ENCODE measurements at regions not wholly inside any gene's neighbourhood (a gene's known extent, or its start where the extent isn't known, plus 50 kb on each side); places are given as distances from the start of the nearest gene placed in this dataset.

DNA sequence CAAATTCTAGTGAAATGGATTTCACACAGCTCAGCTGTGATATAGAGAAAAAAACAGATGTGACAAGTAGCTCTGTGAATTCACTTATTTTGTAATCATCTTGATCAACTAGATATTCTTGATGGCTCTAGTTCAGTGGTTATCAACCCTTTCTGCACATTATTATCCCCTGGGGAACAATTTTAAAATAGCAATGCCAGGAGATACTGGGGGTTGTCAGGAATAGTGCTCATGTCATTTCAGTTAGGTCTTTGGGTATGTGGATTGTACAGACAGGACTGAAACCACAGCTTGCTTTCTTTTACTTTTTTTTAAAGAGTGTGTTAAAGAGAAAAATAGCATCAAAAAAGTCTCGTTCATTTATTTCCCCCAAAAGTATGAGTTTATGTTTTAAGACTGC, 269.0 kb upstream of the PDGFD start:
- DNase-seq (ENCODE audit: low read depth), result no peak

DNA sequence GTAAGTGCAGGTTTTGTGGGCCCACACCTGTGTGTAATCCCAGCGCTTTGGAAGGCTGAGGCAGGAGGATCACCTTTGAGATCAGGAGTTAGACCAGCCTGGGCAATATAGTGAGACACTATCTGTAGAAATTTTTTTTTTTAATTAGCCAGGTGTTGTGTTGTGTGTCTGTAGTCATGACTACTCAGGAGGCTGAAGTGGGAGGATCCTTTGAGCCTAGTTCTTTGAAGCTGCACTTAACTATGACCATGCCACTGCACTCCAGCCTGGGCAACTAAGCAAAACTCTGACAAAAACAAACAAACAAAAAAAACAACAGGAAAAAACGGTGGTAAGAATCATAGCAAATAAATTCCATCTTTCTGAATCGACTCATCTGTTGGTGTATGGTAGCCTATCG, 268.6 kb upstream of the PDGFD start:
- DNase-seq (ENCODE audit: low read depth), result no peak

DNA sequence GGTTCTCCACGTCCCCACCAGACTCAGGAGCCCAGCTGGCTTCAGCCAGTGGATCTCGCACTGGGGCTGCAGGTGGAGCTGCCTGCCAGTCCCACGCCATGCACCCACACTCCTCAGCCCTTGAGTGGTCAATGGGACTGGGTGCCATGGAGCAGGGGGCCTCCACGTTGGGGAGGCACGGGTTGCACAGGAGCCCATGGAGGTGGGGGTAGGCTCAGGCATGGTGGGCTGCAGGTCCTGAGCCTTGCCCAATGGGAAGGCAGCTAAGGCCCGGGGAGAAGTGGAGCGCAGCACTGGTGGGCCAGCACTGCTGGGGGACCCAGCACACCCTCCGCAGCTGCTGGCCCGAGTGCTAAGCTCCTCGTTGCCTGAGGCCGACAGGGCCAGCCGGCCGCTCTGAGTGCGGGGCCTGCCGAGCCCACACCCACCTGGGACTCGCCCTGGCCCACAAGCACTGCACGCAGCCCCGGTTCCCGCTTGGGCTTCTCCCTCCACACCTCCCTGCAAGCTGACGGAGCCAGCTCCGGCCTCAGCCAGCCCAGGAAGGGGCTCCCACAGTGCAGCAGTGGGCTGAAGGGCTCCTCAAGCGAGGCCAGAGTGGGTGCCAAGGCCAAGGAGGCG, 258.5 kb upstream of the PDGFD start:
- DNase-seq (ENCODE audit: low read depth), result no peak

DNA sequence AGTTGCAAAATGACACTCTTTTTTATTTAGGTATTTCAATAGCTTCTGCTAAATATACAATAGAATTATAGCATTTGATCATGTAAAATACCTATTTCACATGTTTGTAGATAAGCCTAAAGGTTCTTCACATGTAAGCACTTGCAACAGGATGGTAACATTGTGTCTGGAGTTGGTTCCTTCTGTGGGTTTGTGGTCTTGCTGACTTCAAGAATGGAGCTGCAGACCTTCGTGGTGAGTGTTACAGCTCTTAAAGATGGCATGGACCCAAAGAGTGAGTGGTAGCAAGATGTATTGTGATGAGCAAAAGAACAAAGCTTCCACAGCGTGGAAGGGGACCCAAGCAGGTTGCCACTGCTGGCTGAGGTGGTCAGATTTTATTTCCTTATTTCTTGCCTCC, 246.4 kb upstream of the PDGFD start:
- DNase-seq (ENCODE audit: low read depth), result no peak

DNA sequence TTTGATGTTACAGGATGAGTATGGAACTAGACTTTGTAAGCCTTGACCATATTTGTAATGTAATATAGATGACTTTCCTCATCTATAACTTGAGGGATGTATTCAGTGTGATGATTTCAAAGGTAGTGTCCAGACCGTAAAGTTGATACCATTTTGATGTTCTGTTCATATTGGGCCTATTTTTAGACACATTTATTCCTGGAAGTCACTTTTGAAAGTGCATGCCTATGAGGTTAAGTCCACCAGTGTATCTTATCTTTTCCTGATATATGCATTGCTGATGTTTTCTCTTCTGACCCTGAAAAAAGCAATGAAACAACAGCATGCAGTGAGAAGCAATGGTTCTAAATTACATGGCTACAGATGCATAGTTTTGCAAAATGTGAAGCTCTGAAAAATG, 244.7 kb upstream of the PDGFD start:
- DNase-seq (ENCODE audit: low read depth), result no peak

DNA sequence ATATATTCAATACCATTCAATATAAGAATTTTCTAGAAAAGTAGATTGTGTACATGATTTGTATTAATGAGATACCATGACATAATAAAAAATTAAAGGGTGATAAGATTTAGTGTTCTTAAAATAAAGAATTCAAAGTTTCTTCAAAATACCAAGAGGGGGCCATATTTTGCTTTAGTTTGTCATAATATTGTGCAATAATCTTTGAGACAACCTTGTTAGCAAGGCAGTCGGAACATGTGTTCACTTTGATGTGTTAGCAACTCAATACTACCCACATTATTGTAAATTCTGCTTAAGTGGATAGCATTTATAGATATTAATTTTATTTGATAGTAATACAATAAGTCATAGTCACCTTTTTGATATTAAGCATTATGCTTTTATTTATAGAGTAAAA, 241.3 kb upstream of the PDGFD start:
- no peak for DNase-seq (ENCODE audit: low read depth)

DNA sequence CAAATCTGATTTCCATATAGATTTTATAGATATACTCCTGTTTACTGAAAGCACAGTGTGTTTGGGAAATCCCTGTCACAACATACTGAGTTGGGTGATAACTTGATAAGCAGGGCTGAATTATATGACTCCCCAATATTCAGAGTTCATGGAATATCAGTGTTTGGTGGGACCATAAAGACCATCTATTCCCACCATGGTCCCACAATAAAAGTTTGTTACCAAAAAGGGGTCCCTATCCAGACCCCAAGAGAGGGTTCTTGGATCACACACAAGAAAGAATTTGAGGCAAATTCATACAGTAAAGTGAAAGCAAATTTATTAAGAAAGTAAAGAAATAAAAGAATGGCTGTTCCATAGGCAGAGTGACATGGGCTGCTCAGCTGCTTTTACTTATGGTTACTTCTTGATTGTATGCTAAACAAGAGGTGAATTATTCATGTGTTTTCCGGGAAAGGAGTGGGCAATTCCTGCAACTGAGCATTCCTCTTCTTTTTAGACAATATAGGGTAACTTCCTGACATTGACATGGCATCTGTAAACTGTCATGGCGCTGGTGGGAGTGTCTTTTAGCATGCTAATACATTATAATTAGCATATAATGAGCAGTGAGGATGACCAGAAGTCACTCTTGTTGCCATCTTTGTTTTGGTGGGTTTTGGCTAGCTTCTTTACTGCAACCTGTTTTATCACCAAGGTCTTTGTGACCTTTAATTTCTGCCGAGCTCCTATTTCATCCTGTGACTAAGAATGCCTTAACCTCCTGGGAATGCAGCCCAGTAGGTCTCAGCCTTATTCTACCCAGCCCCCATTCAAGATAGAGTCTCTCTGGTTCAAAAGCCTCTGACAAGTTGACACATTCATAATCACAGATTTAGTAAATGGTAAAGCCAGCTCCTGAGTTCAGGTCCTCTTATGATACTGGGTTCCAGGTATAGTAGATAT, 240.6 kb upstream of the PDGFD start:
- DNase-seq (ENCODE audit: low read depth), result no peak

DNA sequence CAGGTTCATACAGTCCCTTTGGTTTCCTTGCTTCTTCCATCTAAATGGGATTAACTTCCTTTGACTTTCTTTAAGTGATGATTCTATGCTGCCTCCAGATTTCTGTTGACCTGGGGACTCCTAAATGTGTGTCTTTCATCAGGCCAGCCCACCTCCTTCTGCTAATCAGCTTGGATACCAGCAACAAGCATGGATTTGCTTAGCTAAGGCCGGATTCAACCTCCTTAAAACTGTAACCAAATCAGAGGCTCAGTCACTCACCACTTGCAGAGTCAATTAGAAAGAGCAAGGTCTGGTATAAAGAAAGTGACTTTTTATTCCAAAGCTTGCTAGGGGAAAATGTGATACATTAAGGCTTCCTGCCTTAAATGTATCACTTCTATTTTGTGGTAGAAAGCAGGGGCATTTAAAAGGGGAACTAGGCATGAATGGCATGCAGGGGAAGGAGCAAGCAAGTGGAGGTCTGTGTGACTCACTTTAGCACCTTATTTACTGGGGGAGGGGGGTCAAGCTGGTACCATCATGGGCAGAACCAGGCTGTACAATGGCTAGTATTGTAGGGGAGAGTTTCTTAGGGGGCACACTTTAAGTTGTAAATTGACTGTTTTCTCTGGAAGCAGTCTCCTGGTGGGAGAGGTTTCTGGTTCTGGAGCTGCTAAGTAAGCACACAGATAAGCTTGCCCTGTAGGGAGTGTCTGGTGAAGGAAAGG, 239.0 kb upstream of the PDGFD start:
- DNase-seq (ENCODE audit: low read depth), result no peak

DNA sequence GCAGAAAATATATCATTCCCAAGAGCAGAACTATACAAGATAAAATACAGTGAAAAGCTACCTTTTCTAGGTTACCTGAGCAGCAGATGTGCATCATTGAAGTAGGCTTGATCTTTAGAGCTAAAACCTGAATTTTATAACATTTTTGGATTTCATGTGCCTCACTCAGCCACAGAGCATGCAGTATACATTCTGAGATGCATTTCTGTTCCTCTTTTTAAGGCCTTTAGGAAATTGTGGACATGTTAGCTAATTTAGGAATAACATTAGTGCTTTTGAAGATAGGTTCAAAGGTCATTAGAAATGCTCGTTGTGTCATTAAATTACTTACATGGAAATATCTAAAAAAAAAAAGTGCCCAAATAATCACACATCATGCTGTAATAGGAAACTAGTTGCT, 230.6 kb upstream of the PDGFD start:
- no peak for DNase-seq (ENCODE audit: low read depth)

DNA sequence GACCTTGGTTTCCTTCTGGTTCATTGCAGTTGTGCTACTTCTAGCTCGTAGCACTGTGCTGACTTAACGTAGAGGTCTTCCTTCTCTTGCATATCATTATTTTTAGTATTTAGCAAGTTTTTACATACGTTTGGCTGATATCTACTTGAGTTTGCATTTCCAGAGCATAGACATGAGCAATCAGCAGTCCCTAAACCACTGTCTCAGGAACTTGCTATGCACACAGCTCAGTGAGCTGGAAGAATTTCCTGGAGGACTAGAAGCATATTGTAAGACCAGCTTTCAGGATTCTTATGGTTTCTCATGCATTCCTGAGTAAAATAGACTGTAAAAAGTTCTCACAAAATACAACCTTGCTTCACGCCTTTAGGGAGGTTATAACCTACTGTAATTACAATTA, 226.7 kb upstream of the PDGFD start:
- DNase-seq (ENCODE audit: low read depth), result no peak

DNA sequence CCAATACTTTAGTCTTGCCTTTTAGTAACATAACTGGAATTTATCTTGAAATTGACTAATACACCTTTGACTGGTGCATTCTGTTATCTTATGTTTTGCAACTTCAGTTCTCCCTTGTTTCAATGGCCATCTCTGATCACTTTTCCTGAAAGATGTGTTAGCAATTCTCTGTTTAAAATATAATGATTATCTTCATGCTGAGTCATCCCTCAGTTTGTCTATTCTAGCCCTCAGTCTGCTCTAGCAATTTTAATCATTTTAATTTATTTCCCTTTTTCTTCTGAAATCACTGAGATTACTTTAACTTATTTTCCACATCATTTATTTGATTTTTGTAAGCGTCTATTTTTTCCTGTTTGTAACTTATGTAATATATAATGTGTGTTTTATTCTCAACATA, 221.9 kb upstream of the PDGFD start:
- no peak for DNase-seq (ENCODE audit: low read depth)

DNA sequence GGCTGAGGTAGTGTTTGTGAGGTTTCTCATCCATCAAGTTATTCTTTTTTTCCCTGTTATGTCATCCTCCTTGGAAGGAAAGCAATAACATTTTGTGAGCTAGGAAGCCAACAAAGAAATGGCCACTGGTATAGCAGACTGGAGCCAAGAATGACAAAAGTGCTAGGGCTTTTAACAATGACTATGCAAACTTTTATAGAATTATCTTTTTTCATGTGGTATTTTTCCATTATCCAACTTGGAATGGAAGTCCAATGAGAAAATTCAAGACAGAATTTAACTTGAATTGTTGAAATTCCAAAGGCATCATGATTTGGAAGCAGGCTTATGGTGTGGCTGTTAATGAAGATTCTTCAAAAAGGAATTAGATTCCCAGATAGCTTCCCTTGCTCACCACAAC, 216.4 kb upstream of the PDGFD start:
- DNase-seq (ENCODE audit: low read depth), result no peak

DNA sequence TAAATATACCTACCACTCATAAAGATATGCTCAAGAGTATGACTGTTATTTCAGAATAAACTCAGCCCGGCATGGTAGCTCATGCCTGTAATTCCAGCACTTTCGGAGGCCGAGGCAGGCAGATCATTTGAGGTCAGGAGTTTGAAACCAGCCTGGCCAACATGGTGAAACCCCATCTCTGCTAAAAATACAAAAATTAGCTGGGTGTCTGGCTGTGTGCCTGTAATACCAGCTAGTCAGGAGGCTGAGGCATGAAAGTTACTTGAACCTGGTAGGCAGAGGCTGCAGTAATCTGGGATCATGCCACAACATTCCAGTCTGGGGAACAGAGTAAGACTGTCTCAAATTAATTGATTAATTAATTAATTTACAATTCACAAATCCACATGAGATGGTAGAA, 208.2 kb upstream of the PDGFD start:
- DNase-seq (ENCODE audit: low read depth), result no peak

DNA sequence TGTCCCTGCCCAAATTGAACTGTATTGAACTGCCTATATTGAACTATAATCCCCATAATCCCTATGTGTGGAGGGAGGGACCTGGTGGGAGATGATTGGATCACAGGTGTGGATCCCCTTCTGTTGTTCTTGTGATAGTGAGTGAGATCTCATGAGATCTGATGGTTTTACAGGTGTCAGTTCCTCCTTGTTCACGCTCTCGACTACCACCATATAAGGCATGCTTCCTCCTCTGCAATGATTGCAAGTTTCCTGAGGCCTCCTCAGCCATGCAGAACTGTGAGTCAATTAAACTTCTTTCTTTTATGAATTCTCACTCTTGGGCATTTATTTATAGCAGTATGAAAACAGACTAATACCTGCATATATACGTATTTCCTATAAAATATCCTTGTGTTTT, 206.5 kb upstream of the PDGFD start:
- no peak for DNase-seq (ENCODE audit: low read depth)

DNA sequence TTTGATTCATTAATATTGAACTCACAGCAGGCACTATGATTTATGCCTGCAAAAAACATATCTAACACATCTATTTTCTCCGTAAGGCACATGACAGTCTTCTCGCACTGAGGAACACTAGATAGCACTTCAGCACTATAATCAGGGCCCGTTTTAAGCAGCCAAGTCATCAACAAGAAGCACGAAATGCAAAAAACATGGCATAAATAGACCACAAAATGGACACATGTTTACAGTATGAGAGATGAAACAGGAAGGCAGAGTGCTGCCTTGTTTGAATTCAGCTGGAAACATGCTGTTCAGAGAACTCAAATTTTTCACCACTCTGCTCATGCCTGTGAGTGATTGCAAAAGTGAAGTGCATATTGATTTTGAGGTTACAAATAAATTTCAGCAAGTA, 205.8 kb upstream of the PDGFD start:
- DNase-seq (ENCODE audit: low read depth), result no peak

DNA sequence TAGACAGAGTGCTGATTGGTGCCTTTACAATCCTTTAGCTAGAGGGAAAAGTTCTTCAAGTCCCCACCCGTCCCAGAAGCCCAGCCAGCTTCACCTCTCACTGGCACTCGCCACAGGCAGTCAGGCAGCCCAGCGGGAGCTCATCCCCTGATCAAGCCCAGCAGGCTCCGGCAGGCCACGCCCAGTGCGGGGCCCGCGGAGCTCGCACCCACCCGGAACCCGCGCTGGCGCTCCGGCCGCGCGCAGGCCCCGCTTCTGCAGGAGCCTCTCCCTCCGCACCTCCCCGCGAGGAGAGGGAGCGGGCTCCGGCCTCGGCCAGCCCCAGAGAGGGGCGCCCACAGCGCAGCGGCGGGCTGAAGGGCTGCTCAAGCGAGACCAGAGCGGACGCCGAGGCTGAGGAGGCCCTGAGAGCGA, 202.4 kb upstream of the PDGFD start:
- no peak for DNase-seq (ENCODE audit: low read depth)

DNA sequence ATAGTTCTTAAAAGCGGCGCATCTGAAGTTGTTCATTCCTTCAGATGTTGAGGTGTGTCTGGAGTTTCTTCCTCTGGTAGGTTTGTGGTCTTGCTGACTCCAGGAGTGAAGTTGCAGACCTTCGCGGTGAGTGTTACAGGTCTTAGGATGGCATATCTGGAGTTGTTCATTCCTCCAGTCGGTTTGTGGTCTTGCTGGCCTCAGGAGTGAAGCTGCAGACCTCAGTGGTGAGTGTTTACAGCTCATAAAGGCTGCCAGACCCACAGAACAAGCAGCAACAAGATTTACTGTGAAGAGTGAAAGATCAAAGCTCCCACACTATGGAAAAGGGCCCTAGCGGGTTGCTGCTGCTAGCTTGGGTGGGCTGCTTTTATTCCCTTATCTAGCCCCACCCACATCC, 201.7 kb upstream of the PDGFD start:
- DNase-seq (ENCODE audit: low read depth), result no peak

DNA sequence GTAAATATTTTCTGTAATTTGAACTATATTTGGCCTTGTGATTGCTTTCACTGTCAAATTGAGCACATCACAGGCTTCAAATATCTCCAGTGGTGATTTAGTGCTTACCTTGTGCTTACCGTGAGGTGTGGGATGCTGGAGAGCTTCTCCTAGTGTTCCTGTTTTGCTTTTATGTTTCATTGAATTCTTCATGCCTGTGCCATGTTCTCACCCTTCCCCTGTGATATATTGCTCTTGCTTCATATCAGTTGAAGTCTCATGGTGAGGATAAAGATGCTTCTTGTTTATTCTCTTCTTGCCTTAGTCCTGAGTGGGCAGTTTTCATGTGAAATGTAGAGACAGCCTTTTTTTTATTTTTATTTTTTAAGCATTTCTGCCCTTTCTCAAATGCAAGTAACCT, 198.0 kb upstream of the PDGFD start:
- no peak for DNase-seq (ENCODE audit: low read depth)

DNA sequence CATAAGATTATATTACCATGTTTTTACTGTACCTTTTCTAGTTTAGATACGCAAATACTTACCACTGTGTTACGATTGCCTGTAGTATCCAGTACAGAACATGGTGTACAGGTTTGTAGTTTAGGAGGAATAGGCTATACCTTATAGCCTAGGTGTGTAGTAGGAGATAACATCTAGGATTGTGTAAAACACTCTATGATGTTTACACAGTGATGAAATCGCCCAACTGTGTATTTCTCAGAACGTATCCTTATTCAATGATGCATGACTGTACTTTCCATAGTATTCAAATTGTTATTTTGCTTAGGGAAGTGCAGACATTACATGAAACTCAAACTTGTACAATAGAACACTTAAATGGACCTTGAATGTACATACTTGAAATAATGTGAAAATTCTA, 188.1 kb upstream of the PDGFD start:
- DNase-seq (ENCODE audit: low read depth), result no peak

DNA sequence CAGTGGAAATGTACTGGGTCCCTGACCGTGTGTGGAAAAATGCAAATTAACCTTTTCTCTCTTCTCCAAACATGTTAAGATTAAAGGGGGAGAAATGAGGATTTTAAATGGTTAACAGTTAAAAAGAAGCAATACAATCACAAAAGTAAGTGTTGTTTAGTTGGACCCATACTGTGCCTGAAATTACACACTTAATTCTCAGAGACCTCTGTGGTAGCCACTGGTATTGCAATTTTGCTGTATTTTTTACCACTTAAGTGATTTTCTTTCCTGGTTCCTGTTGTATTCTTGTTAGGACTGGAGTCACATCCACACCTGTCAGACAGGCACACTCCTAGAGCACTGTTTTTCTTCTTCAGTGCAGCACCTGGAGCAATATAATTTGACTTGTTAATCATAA, 179.6 kb upstream of the PDGFD start:
- DNase-seq (ENCODE audit: low read depth), result no peak

DNA sequence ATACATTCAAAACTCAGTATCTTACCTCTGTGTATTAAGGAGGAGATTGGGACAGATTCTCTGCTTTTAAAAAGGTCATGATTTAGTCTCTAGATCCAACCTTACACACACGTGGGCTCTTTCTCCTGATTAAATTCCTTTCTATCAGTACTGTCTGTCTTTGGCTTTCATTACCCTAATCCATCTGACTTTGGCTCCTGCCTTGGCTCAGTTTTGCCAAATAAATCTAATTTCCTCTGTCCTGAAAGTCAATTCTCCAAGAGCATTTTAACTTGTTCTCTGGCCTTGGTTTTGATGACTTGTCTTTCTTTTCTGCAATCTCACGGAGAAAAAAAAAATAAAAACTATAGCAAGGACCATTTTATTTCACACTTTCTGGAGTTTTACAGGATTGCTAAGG, 176.6 kb upstream of the PDGFD start:
- DNase-seq (ENCODE audit: low read depth), result no peak

DNA sequence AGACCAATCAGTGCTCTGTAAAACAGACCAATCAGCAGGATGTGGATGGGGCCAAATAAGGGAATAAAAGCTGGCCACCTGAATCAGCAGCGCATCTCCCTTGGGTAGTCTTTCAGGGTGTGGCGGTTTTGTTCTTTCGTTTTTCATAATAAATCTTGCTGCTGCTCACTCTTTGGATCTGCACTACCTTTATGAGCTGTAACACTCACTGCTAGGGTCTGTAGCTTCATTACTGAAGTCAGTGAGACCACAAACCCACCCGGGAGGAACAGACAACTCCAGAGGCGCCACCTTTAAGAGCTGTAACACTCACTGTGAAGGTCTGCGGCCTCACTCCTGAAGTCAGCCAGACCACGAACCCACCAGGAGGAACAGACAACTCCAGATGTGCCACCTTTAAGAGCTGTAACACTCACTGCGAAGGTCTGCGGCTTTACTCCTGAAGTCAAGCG, 175.5 kb upstream of the PDGFD start:
- DNase-seq (ENCODE audit: low read depth), result no peak

DNA sequence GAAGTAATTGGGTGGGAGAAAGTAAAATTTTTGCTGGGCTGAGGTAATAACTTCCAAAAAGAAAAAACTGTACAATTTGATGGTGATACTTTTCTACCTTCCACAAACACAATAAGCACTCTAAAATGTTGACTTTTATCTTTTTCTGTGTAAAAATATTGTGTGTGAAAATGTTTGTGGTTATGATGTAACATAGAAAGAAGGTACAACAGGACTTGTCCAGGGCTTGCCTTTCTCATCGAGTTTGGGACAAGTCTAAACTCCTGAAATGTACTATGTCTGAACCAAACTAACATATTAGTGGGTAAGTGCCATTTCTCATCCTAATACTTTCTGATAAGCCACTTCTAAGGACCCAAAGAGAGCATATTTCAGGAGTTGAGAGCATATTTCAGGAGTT, 174.2 kb upstream of the PDGFD start:
- no peak for DNase-seq (ENCODE audit: low read depth)
